Liver (tissue), 8 donors: ENCODE measurements at regions not wholly inside any gene's neighbourhood (a gene's known extent, or its start where the extent isn't known, plus 50 kb on each side); places are given as distances from the start of the nearest gene placed in this dataset.

Experiments
- DNase-seq: peaks from one replicate; pipeline ENCODE4 v3.0.0-alpha.2; 2017; ENCODE audit warnings: low spot score
- H3K27ac ChIP-seq, 2 donors: one replicate each; pipeline ENCODE4 v1.7.0; 2013; ENCODE audit warnings: inconsistent platforms in 2 of 2, low read length in 2 of 2, control low read depth in 1 of 2, low read depth in 1 of 2, mild to moderate bottlenecking in 1 of 2
- H3K27me3 ChIP-seq, 4 donors: one replicate each; pipeline versions ENCODE4 v1.6.1 to v1.7.0; 2013; ENCODE audit warnings: low read length in 3 of 4, inconsistent platforms in 1 of 4, mild to moderate bottlenecking in 1 of 4, moderate library complexity in 1 of 4; ENCODE audit not compliant: control insufficient read depth in 4 of 4, insufficient read depth in 4 of 4
- H3K36me3 ChIP-seq, 4 donors: one replicate each; pipeline versions ENCODE4 v1.6.1 to v1.7.0; 2013; ENCODE audit warnings: low read length in 3 of 4, mild to moderate bottlenecking in 3 of 4, low read depth in 1 of 4, moderate library complexity in 1 of 4; ENCODE audit not compliant: control insufficient read depth in 4 of 4, insufficient read depth in 3 of 4
- H3K4me1 ChIP-seq, 4 donors: one replicate each; pipeline versions ENCODE4 v1.6.1 to v1.7.0; 2013; ENCODE audit warnings: low read length in 3 of 4, mild to moderate bottlenecking in 3 of 4, moderate library complexity in 1 of 4; ENCODE audit not compliant: control insufficient read depth in 4 of 4, insufficient read depth in 4 of 4
- H3K4me3 ChIP-seq, 3 donors: one replicate each; pipeline versions ENCODE4 v1.6.1 to v1.7.0; 2013; ENCODE audit warnings: low read length in 3 of 3, control low read depth in 1 of 3, low read depth in 1 of 3, mild to moderate bottlenecking in 1 of 3
- H3K9ac ChIP-seq, 2 donors: one replicate each; pipeline ENCODE4 v1.7.0; 2013; ENCODE audit warnings: low read length in 2 of 2, mild to moderate bottlenecking in 2 of 2, moderate library complexity in 2 of 2, control low read depth in 1 of 2, low read depth in 1 of 2
- H3K9me3 ChIP-seq, 4 donors: one replicate each; pipeline versions ENCODE4 v1.6.1 to v1.7.0; 2013; ENCODE audit warnings: low read length in 3 of 4; ENCODE audit not compliant: control insufficient read depth in 4 of 4
- ATF3 ChIP-seq: IDR thresholded peaks from 2 replicates; pipeline ENCODE4 v1.6.1; 2016; ENCODE audit warnings: antibody characterized with exemption
- CTCF ChIP-seq: fragments of 150-350 bp; IDR thresholded peaks from 2 replicates; pipeline ENCODE4 v1.5.1; 2017; ENCODE audit warnings: improper control_type of control experiment, low read depth, low read length; ENCODE audit not compliant: missing input control
- EGR1 ChIP-seq, 2 donors: IDR thresholded peaks; 2 replicates each; pipeline ENCODE4 v1.6.1; 2016 to 2018; ENCODE audit warnings: antibody characterized with exemption in 2 of 2, low read depth in 2 of 2
- FOXA2 ChIP-seq: IDR thresholded peaks from 2 replicates; pipeline ENCODE4 v1.6.1; 2016; ENCODE audit warnings: antibody characterized with exemption
- GABPA ChIP-seq, 2 donors: IDR thresholded peaks in 1 of 2; conservative IDR thresholded peaks in 1 of 2; 2 replicates each; pipeline ENCODE4 v1.6.1; 2016; ENCODE audit warnings: antibody characterized with exemption in 2 of 2, mild to moderate bottlenecking in 1 of 2, moderate library complexity in 1 of 2
- HNF4A ChIP-seq, 2 donors: conservative IDR thresholded peaks; 2 replicates each; pipeline ENCODE4 v1.6.1; 2016; ENCODE audit warnings: antibody characterized with exemption in 2 of 2, mild to moderate bottlenecking in 2 of 2
- HNF4G ChIP-seq: IDR thresholded peaks from 2 replicates; pipeline ENCODE4 v1.6.1; 2016; ENCODE audit warnings: antibody characterized with exemption
- JUND ChIP-seq, 2 donors: IDR thresholded peaks; 2 replicates each; pipeline ENCODE4 v1.6.1; 2016; ENCODE audit warnings: antibody characterized with exemption in 2 of 2
- MAX ChIP-seq: IDR thresholded peaks from 2 replicates; pipeline ENCODE4 v1.6.1; 2016; ENCODE audit warnings: antibody characterized with exemption
- NR2F2 ChIP-seq: IDR thresholded peaks from 2 replicates; pipeline ENCODE4 v1.6.1; 2016; ENCODE audit warnings: antibody characterized with exemption
- REST ChIP-seq: IDR thresholded peaks from 2 replicates; pipeline ENCODE4 v1.6.1; 2016; ENCODE audit warnings: antibody characterized with exemption, mild to moderate bottlenecking
- RXRA ChIP-seq, 2 donors: IDR thresholded peaks; 2 replicates each; pipeline ENCODE4 v1.6.1; 2017 to 2018; ENCODE audit warnings: antibody characterized with exemption in 2 of 2, mild to moderate bottlenecking in 1 of 2
- YY1 ChIP-seq: IDR thresholded peaks from 2 replicates; pipeline ENCODE4 v1.6.1; 2016; ENCODE audit warnings: antibody characterized with exemption, mild to moderate bottlenecking
- ZBTB33 ChIP-seq: IDR thresholded peaks from 2 replicates; pipeline ENCODE4 v1.6.1; 2016; ENCODE audit warnings: antibody characterized with exemption
- WGBS: extraction: QIAGEN DNeasy Blood & Tissue Kit; methylation state at CpG from one replicate; pipeline ENCODE4 v1.1.7; 2013; 5-methylcytosine and 5-hydroxymethylcytosine counted together
- donor health status: healthy.
- donor health status: healthy.
- donor health status: healthy.
- donor health status: healthy.
- donor health status: healthy.

- H3K27me3 ChIP-seq = no peaks in the 10 kb centered on the region
- no peak for TF ChIP-seq ZBTB33
- TF ChIP-seq YY1 = no peak
- no peak for TF ChIP-seq RXRA (IDR thresholded peaks at IDR 0.05)
- no peak for TF ChIP-seq ATF3
- no peak for TF ChIP-seq JUND (IDR thresholded peaks at IDR 0.05)
- no peak for TF ChIP-seq REST
- no peak for TF ChIP-seq FOXA2
- no peak for TF ChIP-seq CTCF
- no peak for TF ChIP-seq HNF4A (conservative IDR thresholded peaks at IDR 0.05)
- no peak for TF ChIP-seq MAX
- TF ChIP-seq EGR1 (IDR thresholded peaks at IDR 0.05; ENCODE audit: low read depth in 2 of 2) = no peak
- TF ChIP-seq HNF4G = no peak
- H3K27ac ChIP-seq = no peak overlapping the region
- WGBS = 70% methylated on average over 1 of the region's 1 CpG
- no peaks in the 10 kb centered on the region for H3K9me3 ChIP-seq
- H3K4me1 ChIP-seq = no peaks in the 10 kb centered on the region
- H3K36me3 ChIP-seq = no peaks in the 10 kb centered on the region
- no peak overlapping the region for H3K4me3 ChIP-seq
- no peak overlapping the region for H3K9ac ChIP-seq
- DNase-seq = no peak
These were observed 252.9 kb upstream of the CXXC4 start for GRCh38 chr4:104747635-104748034.

- Histone ChIP-seq H3K4me1 (no peaks in the 10 kb centered on the region), H3K27ac (no peak overlapping the region), H3K27me3 (no peaks in the 10 kb centered on the region), H3K9me3 (no peaks in the 10 kb centered on the region), H3K4me3 (no peak overlapping the region), H3K36me3 (no peaks in the 10 kb centered on the region), H3K9ac (no peak overlapping the region)
- WGBS = 88% methylated on average over 3 of the region's 3 CpGs
- TF ChIP-seq RXRA (IDR thresholded peaks at IDR 0.05) (no peak), NR2F2 (no peak), GABPA (IDR thresholded peaks at IDR 0.05 in 1 of 2, conservative IDR thresholded peaks at IDR 0.05 in 1 of 2) (no peak), REST (no peak), HNF4G (no peak), JUND (IDR thresholded peaks at IDR 0.05) (no peak), ZBTB33 (no peak)
- no peak for DNase-seq
These were observed 254.4 kb upstream of the CXXC4 start for GRCh38 chr4:104749062-104749461.
